HFFc6 (cell line): ENCODE measurements at regions not wholly inside any gene's neighbourhood (a gene's known extent, or its start where the extent isn't known, plus 50 kb on each side); places are given as distances from the start of the nearest gene placed in this dataset.

Experiments used
- DNase-seq: peaks from one replicate; pipeline ENCODE4 v3.0.0-alpha.2; 2018
- H3K27ac Mint-ChIP-seq: 2 replicates; pipeline ENCODE4 v1.8.0; 2020; ENCODE audit warnings: mild to moderate bottlenecking, mixed read lengths
- H3K27me3 Mint-ChIP-seq: 2 replicates; pipeline ENCODE4 v1.8.0; 2021; ENCODE audit warnings: mild to moderate bottlenecking, moderate library complexity, mixed read lengths; ENCODE audit not compliant: insufficient read depth
- H3K36me3 Mint-ChIP-seq: 2 replicates; pipeline ENCODE4 v1.8.0; 2021; ENCODE audit warnings: low read depth, mixed read lengths
- H3K4me1 Mint-ChIP-seq: 2 replicates; pipeline ENCODE4 v1.8.0; 2020; ENCODE audit warnings: low read depth, mixed read lengths
- H3K4me3 Mint-ChIP-seq: 2 replicates; pipeline ENCODE4 v1.8.0; 2020; ENCODE audit warnings: mild to moderate bottlenecking, moderate library complexity, mixed read lengths
- H3K9me3 Mint-ChIP-seq: 2 replicates; pipeline ENCODE4 v1.8.0; 2020; ENCODE audit warnings: mild to moderate bottlenecking, mixed read lengths
- CTCF ChIP-seq: fragments of 200-600 bp; sonication (generic); IDR thresholded peaks from 2 replicates; pipeline ENCODE4 v1.5.0; 2021; ENCODE audit warnings: antibody characterized with exemption, mild to moderate bottlenecking

GRCh38 chr1:188050250-188050649 lies 1221.5 kb downstream of the PLA2G4A start:
- H3K4me3 Mint-ChIP-seq, result no peak overlapping the region
- no peak for TF ChIP-seq CTCF
- H3K27ac Mint-ChIP-seq, result no peak overlapping the region
- DNase-seq, result no peak
- H3K9me3 Mint-ChIP-seq, result no peaks in the 10 kb centered on the region
- H3K36me3 Mint-ChIP-seq, result no peaks in the 10 kb centered on the region
- no peaks in the 10 kb centered on the region for H3K27me3 Mint-ChIP-seq
- peaks cover 23% of the 10 kb centered on the region for H3K4me1 Mint-ChIP-seq

GRCh38 chr1:188056011-188056410 lies 1227.3 kb downstream of the PLA2G4A start:
- Mint-ChIP-seq H3K9me3 (no peaks in the 10 kb centered on the region), H3K4me1 (peaks cover 7% of the 10 kb centered on the region; the same call in 1 of the 2 replicates), H3K27me3 (peaks cover 2% of the 10 kb centered on the region; the same call in 1 of the 2 replicates), H3K27ac (no peak overlapping the region), H3K36me3 (no peaks in the 10 kb centered on the region), H3K4me3 (peak overlapping the region; percentile 1; the same call in 1 of the 2 replicates)
- DNase-seq, result no peak
- TF ChIP-seq CTCF, result no peak

DNA sequence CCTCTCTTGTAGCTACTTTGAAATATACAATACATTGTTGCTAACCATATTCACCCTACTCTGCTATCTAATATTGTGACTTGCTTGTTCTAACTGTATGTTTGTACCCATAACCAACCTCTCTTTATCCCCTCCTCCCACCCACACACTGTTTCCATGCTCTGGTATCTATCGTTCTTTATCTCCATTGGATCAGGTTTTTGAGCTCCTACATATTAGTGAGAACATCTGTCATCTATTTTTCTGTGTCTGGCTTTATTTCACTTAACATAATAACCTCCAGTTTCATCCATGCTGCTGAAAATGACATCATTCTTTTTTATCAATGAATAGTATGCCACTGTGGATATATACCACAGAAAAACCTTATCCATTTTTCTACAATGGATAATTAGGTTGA lies 1230.1 kb downstream of the PLA2G4A start:
- Mint-ChIP-seq H3K4me3 (no peak overlapping the region), H3K36me3 (0 out of 2 replicates have a peak, but pooled peaks cover 1% of the 10 kb centered on the region), H3K4me1 (peaks cover 23% of the 10 kb centered on the region), H3K27me3 (peaks cover 2% of the 10 kb centered on the region; the same call in 1 of the 2 replicates), H3K9me3 (no peaks in the 10 kb centered on the region), H3K27ac (no peak overlapping the region)
- DNase-seq, result no peak
- no peak for TF ChIP-seq CTCF

GRCh38 chr1:188061881-188062280 lies 1233.1 kb downstream of the PLA2G4A start:
- Mint-ChIP-seq H3K9me3 (no peaks in the 10 kb centered on the region), H3K4me1 (peaks cover 31% of the 10 kb centered on the region), H3K27me3 (no peaks in the 10 kb centered on the region), H3K27ac (no peak overlapping the region), H3K36me3 (peaks cover 11% of the 10 kb centered on the region; the same call in 1 of the 2 replicates), H3K4me3 (no peak overlapping the region)
- TF ChIP-seq CTCF, result no peak
- DNase-seq, result no peak

DNA sequence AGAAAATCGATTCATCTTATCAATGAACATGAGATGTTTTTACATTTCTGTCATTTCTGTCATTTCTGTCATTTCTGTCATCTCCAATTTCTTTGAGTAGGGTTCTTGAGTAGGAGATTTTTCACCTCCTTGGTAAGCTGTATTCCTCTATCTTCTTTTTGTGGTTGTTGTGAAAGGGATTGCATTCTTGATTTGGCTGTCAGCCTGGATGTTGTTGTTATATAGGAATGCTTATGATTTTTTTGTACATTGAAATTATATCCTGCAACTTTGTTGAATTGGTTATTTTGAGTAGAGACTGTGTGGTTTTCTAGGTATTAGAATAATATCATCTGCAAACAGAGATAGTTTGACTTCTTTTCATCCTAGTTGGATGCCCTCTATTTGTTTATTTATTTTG lies 1233.7 kb downstream of the PLA2G4A start:
- H3K36me3 Mint-ChIP-seq, result peaks cover 11% of the 10 kb centered on the region; the same call in 1 of the 2 replicates
- no peak for TF ChIP-seq CTCF
- H3K4me3 Mint-ChIP-seq, result no peak overlapping the region
- no peaks in the 10 kb centered on the region for H3K9me3 Mint-ChIP-seq
- peaks cover 31% of the 10 kb centered on the region for H3K4me1 Mint-ChIP-seq
- H3K27ac Mint-ChIP-seq, result no peak overlapping the region
- DNase-seq, result no peak
- H3K27me3 Mint-ChIP-seq, result no peaks in the 10 kb centered on the region

GRCh38 chr1:188065917-188066316 lies 1237.2 kb downstream of the PLA2G4A start:
- DNase-seq, result peak; percentile 4
- TF ChIP-seq CTCF, result no peak
- H3K9me3 Mint-ChIP-seq, result peaks cover 13% of the 10 kb centered on the region

More at GRCh38 chr1:188065917-188066316, 1237.2 kb downstream of the PLA2G4A start:
- Mint-ChIP-seq H3K4me1 (peaks cover 31% of the 10 kb centered on the region), H3K4me3 (no peak overlapping the region), H3K27ac (peak overlapping the region; percentile 12), H3K27me3 (no peaks in the 10 kb centered on the region), H3K36me3 (peaks cover 25% of the 10 kb centered on the region)
